Panc1 (cell line): ENCODE measurements at regions not wholly inside any gene's neighbourhood (a gene's known extent, or its start where the extent isn't known, plus 50 kb on each side); places are given as distances from the start of the nearest gene placed in this dataset.

Source experiments
- ATAC-seq: fragments of 200-7000 bp; cut with Tn5 transposase; 2 replicates; pipeline ENCODE4 v1.9.1; 2020; ENCODE audit warnings: mild to moderate bottlenecking, moderate library complexity
- BruUV-seq: library from RNA; stranded (reverse); fragments of 400-500 nt; replicated peaks from 2 replicates; lab custom pipeline; 2021; lab: Mats Ljungman, UMichigan
- CTCF ChIA-PET: fragments of 300-600 bp; sonication (Branson Sonifier 250); formaldehyde crosslinking; loops from one replicate; lab custom pipeline; 2022; ENCODE audit warnings: antibody characterized with exemption; lab: Charles Lee
- POLR2A ChIA-PET: fragments of 300-600 bp; sonication (Branson Sonifier 250); formaldehyde crosslinking; loops from one replicate; lab custom pipeline; 2022; ENCODE audit warnings: antibody characterized with exemption; lab: Charles Lee
- DNase-seq: peaks from one replicate; pipeline ENCODE4 v3.0.0-alpha.2; 2010; ENCODE audit warnings: low read depth, low spot score
- H3K27ac ChIP-seq: 2 replicates; pipeline ENCODE4 v1.5.1; 2011; ENCODE audit warnings: mild to moderate bottlenecking, low read length, inconsistent platforms
- H3K27me3 ChIP-seq: fragments of 200-500 bp; sonication (Bioruptor generic); 2 replicates; pipeline ENCODE4 v1.6.0; 2014; ENCODE audit warnings: low read length, inconsistent platforms; ENCODE audit not compliant: control insufficient read depth, insufficient read depth
- H3K36me3 ChIP-seq: fragments of 200-500 bp; sonication (Bioruptor generic); 2 replicates; pipeline ENCODE4 v1.5.1; 2014; ENCODE audit warnings: inconsistent platforms, mild to moderate bottlenecking, low read length, moderate library complexity; ENCODE audit not compliant: control insufficient read depth, insufficient read depth
- H3K4me1 ChIP-seq: 2 replicates; pipeline ENCODE4 v1.5.1; 2011; ENCODE audit warnings: inconsistent platforms, mild to moderate bottlenecking, low read length, moderate library complexity; ENCODE audit not compliant: control insufficient read depth, insufficient read depth
- H3K4me3 ChIP-seq, 2 experiments: 2 replicates each; pipeline ENCODE4 v1.5.1; 2011 to 2012; ENCODE audit warnings: low read depth in 2 of 2, low read length in 2 of 2, mild to moderate bottlenecking in 2 of 2, inconsistent platforms in 1 of 2, moderate library complexity in 1 of 2
- H3K9me3 ChIP-seq: fragments of 200-500 bp; sonication (Bioruptor generic); 2 replicates; pipeline ENCODE4 v1.5.1; 2014; ENCODE audit warnings: low read depth, mild to moderate bottlenecking, inconsistent platforms, low read length, moderate library complexity; ENCODE audit not compliant: control insufficient read depth, insufficient read depth
- POLR2AphosphoS5 ChIP-seq: IDR thresholded peaks from 2 replicates; pipeline ENCODE4 v1.6.1; 2012; ENCODE audit warnings: mild to moderate bottlenecking, low read depth, low read length, moderate library complexity
- REST ChIP-seq, 2 experiments: IDR thresholded peaks; 2 replicates each; pipeline ENCODE4 v1.6.1; 2011 to 2012; ENCODE audit warnings: low read depth in 2 of 2, control low read depth in 1 of 2, low read length in 1 of 2, mild to moderate bottlenecking in 1 of 2, moderate library complexity in 1 of 2; ENCODE audit not compliant: insufficient read depth in 1 of 2
- SIN3A ChIP-seq: IDR thresholded peaks from 2 replicates; pipeline ENCODE4 v1.6.1; 2012; ENCODE audit warnings: low read depth, mild to moderate bottlenecking, low read length, moderate library complexity, borderline replicate concordance; ENCODE audit not compliant: insufficient read depth
- TCF7L2 ChIP-seq: IDR thresholded peaks from 2 replicates; pipeline ENCODE4 v1.6.1; 2011; ENCODE audit warnings: mild to moderate bottlenecking, low read depth, low read length, inconsistent platforms
- in situ Hi-C: cut with HindIII; loops from 2 replicates; pipeline ENCODE4 v1.10.0; 2016; ENCODE audit warnings: low sequenced_read_pairs, low pct_unique_long_range_greater_than_20kb
- intact Hi-C: fragments of 100-400 bp; cut with micrococcal nuclease; formaldehyde crosslinking; loops from one replicate; pipeline ENCODE4 v1.10.0; 2022; ENCODE audit not compliant: unreplicated experiment
- TF ChIP-seq, protein P1 (sequence below): fragments of 450-650 bp; IDR thresholded peaks from 2 replicates; pipeline ENCODE4 v1.5.1; 2017; ENCODE audit warnings: mild to moderate bottlenecking

DNA sequence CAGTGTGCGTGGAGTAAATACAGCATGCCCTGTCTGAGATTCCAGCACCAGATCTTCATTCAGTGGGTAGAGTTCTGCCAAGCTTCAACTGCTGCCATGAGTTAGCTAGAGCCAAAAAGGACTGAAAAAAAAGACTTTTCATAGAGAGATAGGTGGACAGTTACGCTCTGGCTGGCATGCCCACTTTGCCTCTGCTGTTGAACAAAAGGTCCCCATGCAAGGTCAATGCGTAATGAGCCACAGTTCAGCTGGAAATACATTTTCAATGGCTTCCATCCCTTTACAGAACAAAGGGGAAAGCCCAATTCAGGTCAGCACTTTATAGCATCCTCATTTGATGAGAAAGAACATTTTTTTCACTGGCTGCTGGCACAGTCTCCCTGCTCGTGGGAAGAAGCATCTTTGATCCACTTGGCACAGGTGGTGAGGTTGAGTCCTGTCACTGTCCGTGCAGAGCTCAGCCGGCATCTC lies 86.9 kb upstream of the ERCC6L2 start:
- BruUV-seq = no TSS peak
- intact Hi-C loops (no loop called here), in situ Hi-C loops (no loop called here)
- TF ChIP-seq POLR2AphosphoS5 = no peak
- no peak for TF ChIP-seq SIN3A
- no peak for TF ChIP-seq REST (IDR thresholded peaks at IDR 0.05; ENCODE audit: insufficient read depth in 1 of 2, low read depth in 2 of 2, low read length in 1 of 2)
- no peak for TF ChIP-seq TCF7L2
- TF ChIP-seq, protein P1, sequence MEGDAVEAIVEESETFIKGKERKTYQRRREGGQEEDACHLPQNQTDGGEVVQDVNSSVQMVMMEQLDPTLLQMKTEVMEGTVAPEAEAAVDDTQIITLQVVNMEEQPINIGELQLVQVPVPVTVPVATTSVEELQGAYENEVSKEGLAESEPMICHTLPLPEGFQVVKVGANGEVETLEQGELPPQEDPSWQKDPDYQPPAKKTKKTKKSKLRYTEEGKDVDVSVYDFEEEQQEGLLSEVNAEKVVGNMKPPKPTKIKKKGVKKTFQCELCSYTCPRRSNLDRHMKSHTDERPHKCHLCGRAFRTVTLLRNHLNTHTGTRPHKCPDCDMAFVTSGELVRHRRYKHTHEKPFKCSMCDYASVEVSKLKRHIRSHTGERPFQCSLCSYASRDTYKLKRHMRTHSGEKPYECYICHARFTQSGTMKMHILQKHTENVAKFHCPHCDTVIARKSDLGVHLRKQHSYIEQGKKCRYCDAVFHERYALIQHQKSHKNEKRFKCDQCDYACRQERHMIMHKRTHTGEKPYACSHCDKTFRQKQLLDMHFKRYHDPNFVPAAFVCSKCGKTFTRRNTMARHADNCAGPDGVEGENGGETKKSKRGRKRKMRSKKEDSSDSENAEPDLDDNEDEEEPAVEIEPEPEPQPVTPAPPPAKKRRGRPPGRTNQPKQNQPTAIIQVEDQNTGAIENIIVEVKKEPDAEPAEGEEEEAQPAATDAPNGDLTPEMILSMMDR = no peak
- CTCF ChIA-PET = no interaction called here
- Histone ChIP-seq H3K4me3 (no peak overlapping the region), H3K27me3 (no peaks in the 10 kb centered on the region), H3K4me1 (no peaks in the 10 kb centered on the region), H3K9me3 (no peaks in the 10 kb centered on the region), H3K27ac (no peak overlapping the region), H3K36me3 (no peaks in the 10 kb centered on the region)
- DNase-seq = no peak
- ATAC-seq = no peak
- POLR2A ChIA-PET = no interaction called here

- TF ChIP-seq POLR2AphosphoS5 (no peak), REST (IDR thresholded peaks at IDR 0.05; ENCODE audit: insufficient read depth in 1 of 2, low read depth in 2 of 2, low read length in 1 of 2) (no peak), SIN3A (no peak), TCF7L2 (no peak)
- TF ChIP-seq, protein P1 = no peak
- Histone ChIP-seq H3K27ac (no peak overlapping the region), H3K4me1 (no peaks in the 10 kb centered on the region), H3K9me3 (no peaks in the 10 kb centered on the region), H3K36me3 (no peaks in the 10 kb centered on the region), H3K27me3 (no peaks in the 10 kb centered on the region), H3K4me3 (no peak overlapping the region)
- no peak for ATAC-seq
- intact Hi-C loops = no loop called here
- no peak for DNase-seq
- POLR2A ChIA-PET = no interaction called here
- no TSS peak for BruUV-seq
- CTCF ChIA-PET = no interaction called here
- in situ Hi-C loops = no loop called here
Measured at GRCh38 chr9:95788021-95788420, 87.5 kb upstream of the ERCC6L2 start.
